ENCODE measurements at regions not wholly inside any gene's neighbourhood (a gene's known extent, or its start where the extent isn't known, plus 50 kb on each side); places are given as distances from the start of the nearest gene placed in this dataset.

DNA sequence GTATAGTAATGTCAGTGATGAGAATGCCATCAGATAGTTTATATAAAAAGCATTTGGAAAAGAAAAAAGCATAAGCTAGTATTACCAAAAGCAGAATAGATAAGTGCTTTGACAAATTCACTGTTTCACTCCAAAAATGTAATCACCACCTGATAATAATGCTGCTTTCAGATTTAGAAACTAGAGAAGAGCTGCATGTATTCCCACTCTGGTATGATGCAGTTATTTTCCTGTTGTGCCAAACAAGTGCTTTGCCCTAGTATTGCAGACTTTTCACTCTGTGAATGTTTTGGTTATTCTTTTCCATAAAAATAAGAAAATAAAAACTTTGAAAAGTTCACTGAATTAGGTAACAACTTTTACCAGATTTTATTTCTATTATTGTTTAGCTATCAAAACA lies 267.7 kb upstream of the TET2 start:
- TF ChIP-seq, protein P1, sequence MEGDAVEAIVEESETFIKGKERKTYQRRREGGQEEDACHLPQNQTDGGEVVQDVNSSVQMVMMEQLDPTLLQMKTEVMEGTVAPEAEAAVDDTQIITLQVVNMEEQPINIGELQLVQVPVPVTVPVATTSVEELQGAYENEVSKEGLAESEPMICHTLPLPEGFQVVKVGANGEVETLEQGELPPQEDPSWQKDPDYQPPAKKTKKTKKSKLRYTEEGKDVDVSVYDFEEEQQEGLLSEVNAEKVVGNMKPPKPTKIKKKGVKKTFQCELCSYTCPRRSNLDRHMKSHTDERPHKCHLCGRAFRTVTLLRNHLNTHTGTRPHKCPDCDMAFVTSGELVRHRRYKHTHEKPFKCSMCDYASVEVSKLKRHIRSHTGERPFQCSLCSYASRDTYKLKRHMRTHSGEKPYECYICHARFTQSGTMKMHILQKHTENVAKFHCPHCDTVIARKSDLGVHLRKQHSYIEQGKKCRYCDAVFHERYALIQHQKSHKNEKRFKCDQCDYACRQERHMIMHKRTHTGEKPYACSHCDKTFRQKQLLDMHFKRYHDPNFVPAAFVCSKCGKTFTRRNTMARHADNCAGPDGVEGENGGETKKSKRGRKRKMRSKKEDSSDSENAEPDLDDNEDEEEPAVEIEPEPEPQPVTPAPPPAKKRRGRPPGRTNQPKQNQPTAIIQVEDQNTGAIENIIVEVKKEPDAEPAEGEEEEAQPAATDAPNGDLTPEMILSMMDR (IDR thresholded peaks at IDR 0.05), result no peak
- no peak for TF ChIP-seq POLR2A (IDR thresholded peaks at IDR 0.05)
- no peak for TF ChIP-seq EP300 (IDR thresholded peaks at IDR 0.05)
